ENCODE measurements at regions not wholly inside any gene's neighbourhood (a gene's known extent, or its start where the extent isn't known, plus 50 kb on each side); places are given as distances from the start of the nearest gene placed in this dataset.

- TF ChIP-seq, protein P1, sequence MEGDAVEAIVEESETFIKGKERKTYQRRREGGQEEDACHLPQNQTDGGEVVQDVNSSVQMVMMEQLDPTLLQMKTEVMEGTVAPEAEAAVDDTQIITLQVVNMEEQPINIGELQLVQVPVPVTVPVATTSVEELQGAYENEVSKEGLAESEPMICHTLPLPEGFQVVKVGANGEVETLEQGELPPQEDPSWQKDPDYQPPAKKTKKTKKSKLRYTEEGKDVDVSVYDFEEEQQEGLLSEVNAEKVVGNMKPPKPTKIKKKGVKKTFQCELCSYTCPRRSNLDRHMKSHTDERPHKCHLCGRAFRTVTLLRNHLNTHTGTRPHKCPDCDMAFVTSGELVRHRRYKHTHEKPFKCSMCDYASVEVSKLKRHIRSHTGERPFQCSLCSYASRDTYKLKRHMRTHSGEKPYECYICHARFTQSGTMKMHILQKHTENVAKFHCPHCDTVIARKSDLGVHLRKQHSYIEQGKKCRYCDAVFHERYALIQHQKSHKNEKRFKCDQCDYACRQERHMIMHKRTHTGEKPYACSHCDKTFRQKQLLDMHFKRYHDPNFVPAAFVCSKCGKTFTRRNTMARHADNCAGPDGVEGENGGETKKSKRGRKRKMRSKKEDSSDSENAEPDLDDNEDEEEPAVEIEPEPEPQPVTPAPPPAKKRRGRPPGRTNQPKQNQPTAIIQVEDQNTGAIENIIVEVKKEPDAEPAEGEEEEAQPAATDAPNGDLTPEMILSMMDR (IDR thresholded peaks at IDR 0.05; ENCODE audit: low read depth, low read length): no peak
- DNase-seq (ENCODE audit: extremely low read depth, low read depth): no peak
These were observed 104.9 kb downstream of the CDC42EP3 start for GRCh38 chr2:37566517-37566981.

DNA sequence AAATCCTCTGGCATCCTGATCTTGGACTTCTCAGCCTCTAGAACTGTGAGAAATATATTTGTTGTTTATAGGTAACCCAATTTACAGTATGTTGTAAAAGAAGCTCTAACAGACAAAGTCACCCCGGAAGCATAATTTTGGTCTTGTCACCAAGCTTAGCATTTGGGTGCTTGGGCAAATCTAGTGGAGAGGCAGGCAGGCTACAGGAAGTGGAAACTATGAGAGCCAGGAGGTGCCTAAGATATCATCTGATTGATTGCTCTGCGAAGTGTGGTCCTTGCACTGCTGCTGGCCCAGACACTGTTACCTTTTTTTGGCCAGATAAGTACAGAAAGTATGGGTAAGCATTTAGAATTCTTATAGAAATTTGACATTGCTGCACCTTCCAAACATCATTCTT lies 102.9 kb downstream of the CDC42EP3 start:
- DNase-seq (ENCODE audit: extremely low read depth, low read depth): no peak
- TF ChIP-seq, protein P1 (IDR thresholded peaks at IDR 0.05; ENCODE audit: low read depth, low read length): no peak

GRCh38 chr2:37569131-37569823 lies 102.2 kb downstream of the CDC42EP3 start:
- TF ChIP-seq, protein P1 (IDR thresholded peaks at IDR 0.05; ENCODE audit: low read depth, low read length): no peak

DNA sequence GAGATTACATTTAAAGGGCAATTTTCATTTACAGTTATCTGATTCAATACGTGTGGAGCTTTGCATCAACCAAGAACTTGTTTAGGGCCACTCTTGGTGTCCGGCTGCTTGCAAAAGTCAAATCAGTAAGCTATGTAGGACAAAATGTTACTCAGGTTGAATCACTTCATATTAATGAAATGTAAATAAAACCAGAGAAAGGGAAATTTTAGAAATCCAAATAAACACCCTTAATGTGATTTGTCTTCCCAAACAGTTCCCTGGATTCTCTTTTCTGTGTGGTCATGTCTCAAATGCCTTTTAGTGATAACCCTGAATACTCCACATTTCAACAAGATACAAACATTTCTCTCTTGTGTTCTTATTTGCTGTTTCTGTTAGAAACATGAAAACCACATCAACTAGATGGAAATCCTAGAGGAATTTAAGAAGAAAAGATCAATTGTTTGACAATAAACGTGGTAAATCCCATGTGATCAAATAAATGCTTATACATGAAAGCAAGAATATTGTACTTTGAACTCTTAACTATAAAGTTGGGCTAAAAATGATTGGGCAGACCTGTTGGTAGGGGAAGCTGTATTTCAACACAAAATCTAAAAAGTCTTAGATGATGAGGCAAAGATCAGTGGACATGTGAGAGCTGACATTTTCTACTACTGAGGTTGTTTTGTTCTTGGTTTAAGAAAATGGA lies 101.3 kb downstream of the CDC42EP3 start:
- TF ChIP-seq, protein P1 (IDR thresholded peaks at IDR 0.05; ENCODE audit: low read depth, low read length): no peak
- DNase-seq (ENCODE audit: extremely low read depth, low read depth): no peak

More at GRCh38 chr2:37569131-37569823, 102.2 kb downstream of the CDC42EP3 start:
- no peak for DNase-seq (ENCODE audit: extremely low read depth, low read depth)

GRCh38 chr2:37570773-37571586 lies 100.5 kb downstream of the CDC42EP3 start:
- no peak for DNase-seq (ENCODE audit: extremely low read depth, low read depth)
- TF ChIP-seq, protein P1 (IDR thresholded peaks at IDR 0.05; ENCODE audit: low read depth, low read length): no peak

- DNase-seq (ENCODE audit: extremely low read depth, low read depth): no peak
- TF ChIP-seq, protein P1 (IDR thresholded peaks at IDR 0.05; ENCODE audit: low read depth, low read length): no peak
These were observed 99.8 kb downstream of the CDC42EP3 start for GRCh38 chr2:37571587-37572136.

Data from AG09319 (cell line).